ENCODE measurements at regions not wholly inside any gene's neighbourhood (a gene's known extent, or its start where the extent isn't known, plus 50 kb on each side); places are given as distances from the start of the nearest gene placed in this dataset.

DNA sequence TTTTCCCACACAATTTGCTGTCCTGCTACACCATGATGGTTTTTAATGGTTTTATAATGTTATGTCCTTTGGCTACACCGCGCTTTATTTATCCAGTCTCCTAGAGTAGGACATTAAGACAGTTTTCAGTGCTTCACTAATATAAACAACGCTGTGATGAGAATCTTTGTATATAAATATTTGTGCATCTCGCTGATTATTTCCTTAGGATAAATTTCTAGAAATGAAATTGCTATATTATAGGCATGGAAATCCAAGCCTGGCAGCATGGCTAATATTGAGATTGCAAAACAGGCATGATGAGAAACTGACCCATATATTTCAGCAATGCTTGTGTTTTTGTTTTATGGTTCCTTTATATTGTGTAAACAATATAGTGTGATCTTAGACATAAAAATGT, 81.4 kb upstream of the ATXN1 start:
- no peak overlapping the region for H3K27ac ChIP-seq
- TF ChIP-seq ZFX (IDR thresholded peaks at IDR 0.05; ENCODE audit: borderline replicate concordance), result no peak
- TF ChIP-seq, protein P1, sequence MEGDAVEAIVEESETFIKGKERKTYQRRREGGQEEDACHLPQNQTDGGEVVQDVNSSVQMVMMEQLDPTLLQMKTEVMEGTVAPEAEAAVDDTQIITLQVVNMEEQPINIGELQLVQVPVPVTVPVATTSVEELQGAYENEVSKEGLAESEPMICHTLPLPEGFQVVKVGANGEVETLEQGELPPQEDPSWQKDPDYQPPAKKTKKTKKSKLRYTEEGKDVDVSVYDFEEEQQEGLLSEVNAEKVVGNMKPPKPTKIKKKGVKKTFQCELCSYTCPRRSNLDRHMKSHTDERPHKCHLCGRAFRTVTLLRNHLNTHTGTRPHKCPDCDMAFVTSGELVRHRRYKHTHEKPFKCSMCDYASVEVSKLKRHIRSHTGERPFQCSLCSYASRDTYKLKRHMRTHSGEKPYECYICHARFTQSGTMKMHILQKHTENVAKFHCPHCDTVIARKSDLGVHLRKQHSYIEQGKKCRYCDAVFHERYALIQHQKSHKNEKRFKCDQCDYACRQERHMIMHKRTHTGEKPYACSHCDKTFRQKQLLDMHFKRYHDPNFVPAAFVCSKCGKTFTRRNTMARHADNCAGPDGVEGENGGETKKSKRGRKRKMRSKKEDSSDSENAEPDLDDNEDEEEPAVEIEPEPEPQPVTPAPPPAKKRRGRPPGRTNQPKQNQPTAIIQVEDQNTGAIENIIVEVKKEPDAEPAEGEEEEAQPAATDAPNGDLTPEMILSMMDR (IDR thresholded peaks at IDR 0.05), result no peak

DNA sequence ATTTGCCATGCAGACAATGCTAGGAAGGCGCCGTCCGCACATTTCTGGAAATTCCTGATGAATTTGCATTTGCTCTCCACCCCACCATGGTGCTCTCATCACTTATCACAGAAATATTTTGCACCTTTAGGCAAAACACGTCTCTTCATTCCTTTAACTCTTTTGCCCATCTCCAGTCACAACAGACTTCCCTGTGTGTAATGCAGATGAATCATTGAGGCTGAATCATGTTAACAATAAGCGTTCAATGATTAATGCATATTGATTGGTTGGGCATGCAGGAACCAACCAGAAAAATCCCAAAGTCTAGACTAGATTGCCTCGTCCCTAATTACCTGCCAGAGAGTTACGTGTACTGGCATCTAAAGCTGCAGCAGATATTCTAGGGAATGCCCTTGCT, 80.0 kb upstream of the ATXN1 start:
- TF ChIP-seq ZFX (IDR thresholded peaks at IDR 0.05; ENCODE audit: borderline replicate concordance), result no peak
- TF ChIP-seq, protein P1 (IDR thresholded peaks at IDR 0.05), result no peak
- H3K27ac ChIP-seq, result no peak overlapping the region

DNA sequence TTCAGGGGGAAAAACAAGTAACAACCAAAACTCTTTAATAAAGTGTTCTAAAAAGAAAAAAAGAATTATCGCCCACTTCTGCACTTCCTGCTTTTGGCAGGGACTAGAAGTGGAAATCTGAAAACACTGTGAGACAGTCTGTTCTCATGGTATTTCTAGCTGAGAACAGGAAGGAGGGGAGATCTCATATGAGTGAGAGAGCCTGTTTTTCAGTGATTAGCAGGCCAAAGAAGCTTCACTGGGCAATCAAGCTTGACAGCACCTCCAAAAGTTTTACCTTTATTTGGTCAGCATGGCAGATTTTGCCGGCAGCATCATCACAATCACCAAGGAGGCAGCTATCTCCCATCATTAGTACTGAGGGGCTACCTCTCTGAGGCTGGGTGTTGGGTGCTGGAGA, 79.5 kb upstream of the ATXN1 start:
- no peak overlapping the region for H3K27ac ChIP-seq
- TF ChIP-seq ZFX (IDR thresholded peaks at IDR 0.05; ENCODE audit: borderline replicate concordance), result no peak
- TF ChIP-seq, protein P1 (IDR thresholded peaks at IDR 0.05), result no peak

DNA sequence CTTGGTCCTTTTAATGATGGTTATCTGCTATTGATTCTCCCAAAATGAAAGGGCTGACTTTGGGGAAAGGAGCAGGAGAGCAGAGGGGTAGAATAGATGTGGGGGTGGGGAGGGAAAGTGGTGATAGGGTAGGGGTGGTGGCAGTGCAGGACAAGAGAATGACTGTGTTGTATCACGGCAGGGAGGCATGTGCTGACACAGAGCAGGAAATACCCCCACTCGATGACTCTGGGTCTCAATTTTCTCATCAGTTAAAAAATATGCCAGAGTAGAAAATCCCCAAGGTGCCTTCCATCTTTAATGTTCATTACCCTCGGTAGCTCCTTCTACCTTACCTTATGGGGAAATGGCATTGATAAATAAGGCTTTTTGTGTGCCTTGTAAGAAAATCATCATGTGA, 79.0 kb upstream of the ATXN1 start:
- TF ChIP-seq, protein P1 (IDR thresholded peaks at IDR 0.05), result no peak
- no peak for TF ChIP-seq ZFX (IDR thresholded peaks at IDR 0.05; ENCODE audit: borderline replicate concordance)
- H3K27ac ChIP-seq, result no peak overlapping the region

DNA sequence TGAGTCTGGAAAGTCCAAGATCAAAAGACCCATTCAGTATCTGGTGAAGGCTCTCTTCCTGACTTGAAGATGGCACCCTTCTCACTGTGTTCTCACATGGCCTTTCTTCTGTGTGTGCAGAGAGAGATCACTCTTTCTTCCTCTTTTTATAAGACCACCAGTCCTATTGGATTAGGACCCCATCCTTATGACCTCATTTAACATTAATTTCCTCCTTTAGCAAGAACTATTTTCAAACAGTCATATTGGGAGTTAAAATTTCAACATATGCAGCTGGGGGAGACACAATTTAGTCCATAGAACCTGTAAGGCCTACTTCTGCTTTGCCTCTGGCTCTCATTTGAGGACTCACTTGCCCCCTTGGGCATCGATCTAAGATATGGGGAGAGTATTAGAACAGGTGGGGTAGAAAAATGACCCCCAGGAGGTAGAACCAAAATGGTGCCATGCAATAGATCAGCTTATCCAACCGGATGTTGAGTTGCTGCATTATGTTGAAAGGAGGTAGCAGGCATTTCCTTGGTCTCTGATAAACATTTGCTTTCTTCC, 78.4 kb upstream of the ATXN1 start:
- H3K27ac ChIP-seq, result no peak overlapping the region
- no peak for TF ChIP-seq ZFX (IDR thresholded peaks at IDR 0.05; ENCODE audit: borderline replicate concordance)
- TF ChIP-seq, protein P1 (IDR thresholded peaks at IDR 0.05), result no peak

DNA sequence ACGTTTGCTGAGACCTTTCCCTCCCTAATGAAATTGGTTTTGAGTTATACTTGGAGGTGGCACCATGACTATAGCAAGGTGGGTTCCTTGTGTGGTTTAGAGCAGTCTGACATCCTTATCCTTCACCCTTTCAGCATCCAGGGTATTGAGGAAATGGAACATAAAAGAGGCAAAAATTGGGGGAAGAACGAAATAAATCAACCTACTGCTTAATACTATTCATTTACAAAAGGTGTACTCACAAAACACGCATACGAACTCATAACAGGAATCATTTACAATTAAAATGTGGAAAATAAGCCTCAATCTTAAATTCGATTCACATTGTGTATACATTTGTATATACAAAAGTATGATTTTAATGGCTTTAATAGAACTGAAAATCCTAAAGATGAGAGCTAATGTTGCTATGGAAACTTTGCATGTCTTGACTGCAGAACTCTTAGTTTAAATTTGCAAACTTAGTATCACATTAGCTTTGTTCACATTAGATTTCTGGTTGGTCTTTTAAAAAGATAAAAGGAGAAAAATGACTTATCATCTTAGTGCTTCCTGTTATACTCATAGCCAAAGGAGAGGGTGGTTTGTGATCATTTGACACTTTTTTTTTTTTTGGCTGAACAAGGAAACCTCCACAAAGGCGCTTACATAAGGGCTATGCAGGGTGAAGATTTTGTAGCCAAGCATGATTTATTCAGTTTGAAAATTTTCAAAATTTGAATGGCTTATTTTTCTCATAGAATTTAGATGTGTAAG, 76.1 kb upstream of the ATXN1 start:
- no peak overlapping the region for H3K27ac ChIP-seq
- TF ChIP-seq, protein P1 (IDR thresholded peaks at IDR 0.05), result no peak
- no peak for TF ChIP-seq ZFX (IDR thresholded peaks at IDR 0.05; ENCODE audit: borderline replicate concordance)

All from 22Rv1 (cell line).